ENCODE measurements at regions not wholly inside any gene's neighbourhood (a gene's known extent, or its start where the extent isn't known, plus 50 kb on each side); places are given as distances from the start of the nearest gene placed in this dataset.

DNA sequence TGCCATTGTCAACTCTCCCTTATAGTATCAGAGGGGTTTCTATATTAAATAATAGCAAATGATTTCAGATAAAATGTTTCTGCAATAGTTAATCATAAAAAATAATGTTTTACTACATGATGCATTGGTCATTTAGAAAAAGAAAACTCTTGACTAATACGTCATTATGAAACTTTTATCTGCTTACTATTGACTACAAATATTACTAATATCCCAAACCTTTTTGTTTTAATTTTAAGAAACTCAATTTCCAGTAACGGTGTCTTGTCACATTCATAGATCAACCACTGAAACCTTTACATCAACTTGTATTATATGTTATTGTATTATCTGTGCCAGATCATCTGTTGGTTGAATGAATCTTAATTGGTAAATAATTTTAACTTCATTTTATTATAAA is 482.9 kb upstream of the SLC35B3 start:
- TF ChIP-seq, protein P1, sequence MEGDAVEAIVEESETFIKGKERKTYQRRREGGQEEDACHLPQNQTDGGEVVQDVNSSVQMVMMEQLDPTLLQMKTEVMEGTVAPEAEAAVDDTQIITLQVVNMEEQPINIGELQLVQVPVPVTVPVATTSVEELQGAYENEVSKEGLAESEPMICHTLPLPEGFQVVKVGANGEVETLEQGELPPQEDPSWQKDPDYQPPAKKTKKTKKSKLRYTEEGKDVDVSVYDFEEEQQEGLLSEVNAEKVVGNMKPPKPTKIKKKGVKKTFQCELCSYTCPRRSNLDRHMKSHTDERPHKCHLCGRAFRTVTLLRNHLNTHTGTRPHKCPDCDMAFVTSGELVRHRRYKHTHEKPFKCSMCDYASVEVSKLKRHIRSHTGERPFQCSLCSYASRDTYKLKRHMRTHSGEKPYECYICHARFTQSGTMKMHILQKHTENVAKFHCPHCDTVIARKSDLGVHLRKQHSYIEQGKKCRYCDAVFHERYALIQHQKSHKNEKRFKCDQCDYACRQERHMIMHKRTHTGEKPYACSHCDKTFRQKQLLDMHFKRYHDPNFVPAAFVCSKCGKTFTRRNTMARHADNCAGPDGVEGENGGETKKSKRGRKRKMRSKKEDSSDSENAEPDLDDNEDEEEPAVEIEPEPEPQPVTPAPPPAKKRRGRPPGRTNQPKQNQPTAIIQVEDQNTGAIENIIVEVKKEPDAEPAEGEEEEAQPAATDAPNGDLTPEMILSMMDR (IDR thresholded peaks at IDR 0.05; ENCODE audit: extremely low read depth in 1 of 2, insufficient read depth in 1 of 2, low read depth in 1 of 2, low read length in 2 of 2) = no peak
- TF ChIP-seq MYC (IDR thresholded peaks at IDR 0.05; ENCODE audit: low read depth, low read length) = no peak
- TF ChIP-seq MAX (IDR thresholded peaks at IDR 0.05; ENCODE audit: insufficient read depth, insufficient read length) = no peak
